GM12891 (cell line): ENCODE measurements at regions not wholly inside any gene's neighbourhood (a gene's known extent, or its start where the extent isn't known, plus 50 kb on each side); places are given as distances from the start of the nearest gene placed in this dataset.

ENCODE experiments used
- PAX5 ChIP-seq: IDR thresholded peaks from 2 replicates; pipeline ENCODE4 v1.6.1; 2011; ENCODE audit warnings: low read length, moderate library complexity, mild to moderate bottlenecking; ENCODE audit not compliant: insufficient read depth, severe bottlenecking
- POLR2A ChIP-seq: IDR thresholded peaks from 2 replicates; pipeline ENCODE4 v1.6.1; 2011; ENCODE audit warnings: low read depth, low read length, control low read depth
- POLR2AphosphoS5 ChIP-seq: IDR thresholded peaks from 2 replicates; pipeline ENCODE4 v1.6.1; 2011; ENCODE audit warnings: low read depth, low read length, control low read depth
- POU2F2 ChIP-seq: IDR thresholded peaks from 2 replicates; pipeline ENCODE4 v1.6.1; 2011; ENCODE audit warnings: low read depth, mild to moderate bottlenecking, control low read depth, low read length, moderate library complexity
- TAF1 ChIP-seq: IDR thresholded peaks from 2 replicates; pipeline ENCODE4 v1.6.1; 2011; ENCODE audit warnings: low read depth, low read length, control low read depth

DNA sequence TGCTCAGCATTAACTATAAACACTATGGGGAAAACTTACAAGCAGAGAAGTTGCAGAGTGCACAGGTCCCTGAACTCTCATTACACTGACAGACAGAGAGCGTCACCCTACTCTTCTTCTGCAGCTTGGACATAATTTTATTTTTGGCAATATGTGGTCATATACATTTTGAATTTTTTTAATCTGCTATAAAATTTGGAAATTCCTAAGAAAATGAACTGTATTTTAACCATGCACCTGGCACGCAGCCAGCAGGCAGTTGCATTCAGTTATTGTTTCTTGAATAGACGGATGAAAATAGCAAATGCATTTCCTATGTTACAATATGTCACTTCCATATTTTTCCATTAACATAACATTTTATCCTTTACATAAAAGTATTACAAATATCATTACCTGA is 100.2 kb downstream of the SLC25A46 start:
- no peak for TF ChIP-seq POLR2AphosphoS5
- TF ChIP-seq POLR2A, result no peak
- TF ChIP-seq PAX5, result no peak
- TF ChIP-seq TAF1, result no peak
- TF ChIP-seq POU2F2, result no peak
